CD1c-positive myeloid dendritic cell (primary cell): ENCODE measurements at regions not wholly inside any gene's neighbourhood (a gene's known extent, or its start where the extent isn't known, plus 50 kb on each side); places are given as distances from the start of the nearest gene placed in this dataset.

Source experiments
- DNase-seq: peaks from one replicate; pipeline ENCODE4 v3.0.0-alpha.2; 2016; ENCODE audit errors: extremely low spot score

DNA sequence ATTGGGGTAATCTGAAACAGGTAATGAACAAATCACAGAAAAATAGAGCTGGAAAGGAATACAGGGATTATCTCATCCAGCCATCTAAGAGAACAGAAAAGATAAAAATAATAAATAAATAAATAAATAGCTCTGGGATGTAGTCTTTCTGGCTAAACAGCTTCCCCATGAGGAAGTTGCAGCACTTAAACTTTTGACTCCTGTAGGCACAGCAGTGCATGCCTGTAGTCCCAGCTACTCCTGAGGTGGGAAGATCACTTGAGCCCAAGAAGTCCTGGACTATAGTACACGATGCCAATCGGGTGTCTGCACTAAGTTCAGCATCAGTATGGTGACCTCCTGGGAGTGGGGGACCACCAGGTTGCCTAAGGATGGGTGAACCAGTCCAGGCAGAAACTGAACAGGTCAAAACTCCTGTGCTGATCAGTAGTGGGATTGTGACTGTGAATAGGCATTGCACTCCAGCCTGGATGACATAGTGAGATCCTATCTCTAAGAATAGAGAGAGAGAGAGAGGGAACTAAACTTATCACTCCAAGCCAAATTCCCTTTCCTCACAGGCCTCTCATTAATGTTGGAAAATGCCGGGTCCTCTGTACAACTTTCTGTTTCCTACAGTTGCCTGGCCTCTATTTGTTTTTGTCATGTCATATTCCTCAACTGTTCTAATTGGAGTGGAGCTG lies 61.7 kb upstream of the CDK13 start:
- no peak for DNase-seq

DNA sequence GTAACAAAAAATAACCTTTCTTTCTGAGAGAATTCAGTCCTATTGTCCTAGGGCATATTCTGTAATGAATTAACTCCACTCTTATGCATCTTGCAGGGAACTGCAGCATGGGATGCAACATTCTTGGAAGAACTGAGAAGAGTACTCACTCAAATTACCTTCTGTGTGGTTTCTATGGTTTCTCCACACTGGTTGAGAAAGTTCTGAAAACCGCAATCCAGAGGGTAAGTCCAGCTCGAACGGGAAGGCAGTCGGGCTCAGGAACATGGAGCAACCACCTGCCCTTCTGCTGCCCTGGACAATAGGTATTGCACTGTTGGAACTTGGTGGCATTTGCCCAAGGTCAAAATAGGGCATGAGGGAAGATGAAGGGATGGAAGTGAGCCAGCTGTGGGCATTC lies 59.6 kb upstream of the CDK13 start:
- no peak for DNase-seq

DNA sequence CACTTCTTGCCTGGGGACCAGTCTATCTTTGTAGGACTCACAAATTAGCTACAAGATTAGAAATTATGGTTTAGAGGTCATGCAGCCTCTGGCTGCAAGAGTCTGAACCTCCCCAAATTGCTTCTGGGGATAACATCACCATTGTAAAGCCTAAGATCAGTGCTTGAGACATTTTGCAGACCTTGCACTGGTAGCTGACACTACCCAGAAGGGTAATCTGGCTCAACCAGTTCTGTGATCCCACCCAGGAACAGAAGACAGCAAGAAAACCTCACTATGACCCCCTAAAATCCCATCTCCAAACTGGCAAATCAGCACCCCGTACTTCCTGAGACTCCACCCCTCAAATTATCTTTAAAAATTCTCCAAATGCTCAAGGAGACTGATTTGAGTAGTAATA lies 58.2 kb upstream of the CDK13 start:
- DNase-seq = no peak

DNA sequence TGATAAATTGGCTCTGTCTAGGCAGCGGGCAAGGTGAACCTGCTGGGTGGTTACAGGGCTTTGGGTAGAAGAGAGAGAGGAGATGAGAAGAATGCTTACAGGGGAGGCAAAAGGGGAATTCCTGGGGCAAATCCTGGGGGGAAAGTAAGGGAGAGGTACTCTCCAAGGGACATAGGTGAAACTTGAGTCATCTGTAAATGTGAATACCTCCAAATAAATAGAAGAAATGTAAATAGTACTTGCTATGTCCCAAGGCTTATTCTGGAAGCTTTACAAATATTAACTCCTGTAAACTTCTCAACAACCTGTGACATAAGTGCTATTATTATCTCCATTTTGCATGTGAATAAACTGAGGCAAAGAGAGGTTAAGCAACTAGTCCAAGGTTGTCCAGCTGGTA lies 57.7 kb upstream of the CDK13 start:
- no peak for DNase-seq

DNA sequence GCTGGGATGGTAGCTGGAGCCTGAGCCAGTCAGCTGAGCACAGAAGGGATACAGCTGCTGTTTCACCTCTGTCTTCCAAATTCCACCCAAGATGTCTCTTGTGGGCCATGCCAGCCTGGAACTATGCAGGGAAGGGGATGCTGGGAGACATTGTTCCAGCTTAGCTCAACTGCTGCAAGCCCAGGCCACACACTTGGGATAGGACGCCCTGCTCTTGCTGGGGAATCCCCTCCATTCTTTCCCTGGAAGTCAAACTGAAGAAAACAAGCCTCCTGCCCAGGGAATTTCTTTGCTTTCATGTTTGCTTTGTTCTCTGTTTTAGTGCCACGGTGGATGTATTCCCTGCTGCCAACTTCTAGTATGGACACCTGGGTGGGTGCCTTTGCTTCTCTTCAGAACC lies 55.2 kb upstream of the CDK13 start:
- no peak for DNase-seq

DNA sequence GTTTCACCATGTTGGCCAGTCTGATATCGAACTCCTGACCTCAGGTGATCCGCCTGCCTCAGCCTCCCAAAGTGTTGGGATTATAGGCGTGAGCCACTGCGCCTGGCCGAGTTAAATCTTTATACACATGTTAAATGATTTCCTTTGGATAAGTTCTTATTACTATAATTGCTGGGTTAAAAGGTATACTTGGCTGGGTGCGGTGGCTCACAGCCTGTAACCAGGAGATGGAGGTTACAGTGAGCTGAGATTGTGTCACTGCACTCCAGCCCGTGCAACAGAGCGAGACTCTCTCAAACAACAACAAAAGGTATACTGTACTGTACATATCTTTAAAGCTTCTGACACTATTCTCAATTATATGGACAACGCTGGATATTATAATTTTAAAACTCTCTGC lies 53.2 kb upstream of the CDK13 start:
- no peak for DNase-seq

DNA sequence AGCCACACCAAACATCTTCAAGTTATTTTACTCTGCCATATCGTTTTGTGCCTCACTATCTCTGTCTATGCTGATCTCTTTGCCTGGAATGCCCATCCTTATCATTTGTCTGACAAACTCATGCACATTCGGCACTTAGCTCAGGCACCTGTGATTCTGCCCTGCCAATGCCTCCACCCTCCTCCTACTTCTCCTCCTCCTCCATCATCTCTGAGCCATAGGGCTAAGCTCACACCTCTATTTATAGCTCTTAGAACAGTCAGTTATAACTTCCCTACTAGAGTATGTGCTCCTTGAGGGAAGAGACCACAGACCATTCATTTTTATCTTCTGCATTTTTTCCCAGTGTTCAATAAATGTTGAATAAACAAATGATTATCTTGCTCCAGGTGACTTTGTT lies 51.2 kb upstream of the CDK13 start:
- DNase-seq = no peak
